SU-DHL-6 (cell line): ENCODE measurements at regions not wholly inside any gene's neighbourhood (a gene's known extent, or its start where the extent isn't known, plus 50 kb on each side); places are given as distances from the start of the nearest gene placed in this dataset.

Source experiments
- CTCF ChIP-seq: fragments of 200-600 bp; sonication (generic); IDR thresholded peaks from one replicate; pipeline ENCODE4 v1.5.1; 2017; ENCODE audit warnings: antibody characterized with exemption, mild to moderate bottlenecking, low read length, moderate library complexity; ENCODE audit not compliant: insufficient read depth, poor library complexity, severe bottlenecking
- EZH2phosphoT487 ChIP-seq: fragments of 200-600 bp; sonication (generic), shearing (Covaris generic); conservative IDR thresholded peaks from 2 replicates; pipeline ENCODE4 v1.6.1; 2018; ENCODE audit warnings: mild to moderate bottlenecking, antibody characterized with exemption, low read length, moderate library complexity, mixed read lengths

- TF ChIP-seq CTCF (no peak), EZH2phosphoT487 (no peak)
These were observed 737.2 kb upstream of the ZNF608 start for GRCh38 chr5:125483609-125484008.
